ENCODE measurements at regions not wholly inside any gene's neighbourhood (a gene's known extent, or its start where the extent isn't known, plus 50 kb on each side); places are given as distances from the start of the nearest gene placed in this dataset.

- DNase-seq, result no peak
These were observed 800.9 kb downstream of the BRD1 start for GRCh38 chr22:49026494-49027367.

- DNase-seq, result no peak
These were observed 801.7 kb downstream of the BRD1 start for GRCh38 chr22:49025791-49026493.

DNA sequence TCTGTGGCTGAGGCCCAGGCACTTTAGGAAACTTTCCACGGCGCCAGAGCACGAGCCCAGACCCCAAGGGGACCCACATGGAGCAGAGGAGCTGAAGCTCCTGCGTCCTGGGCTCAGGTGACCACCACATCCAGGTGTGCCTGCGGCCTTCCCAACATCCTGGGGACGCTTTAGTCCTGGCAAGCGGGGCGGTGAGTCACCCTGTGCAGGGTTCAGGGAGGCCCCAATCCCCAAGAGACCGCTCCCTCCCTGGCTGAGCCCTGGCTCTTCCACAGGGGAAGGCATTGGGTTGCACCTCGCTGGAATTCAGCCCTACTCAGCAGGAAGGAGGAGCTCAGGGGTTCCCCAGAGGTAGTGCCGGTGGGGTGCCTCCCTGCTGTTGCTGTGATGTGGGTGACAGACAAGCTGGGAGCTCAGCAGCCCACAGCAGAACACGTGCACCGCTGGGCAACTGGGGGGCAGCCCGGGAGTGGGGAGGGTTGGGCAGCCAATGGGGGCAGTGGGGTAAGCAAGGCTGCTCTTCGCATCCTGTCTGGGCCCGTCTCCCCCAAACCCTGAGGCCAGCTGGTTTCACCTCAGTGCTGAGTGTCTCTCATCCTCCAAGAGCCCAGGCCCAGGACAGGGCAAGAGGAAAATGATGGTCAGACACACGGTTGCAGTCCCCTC is 802.8 kb downstream of the BRD1 start:
- no peak for DNase-seq

DNA sequence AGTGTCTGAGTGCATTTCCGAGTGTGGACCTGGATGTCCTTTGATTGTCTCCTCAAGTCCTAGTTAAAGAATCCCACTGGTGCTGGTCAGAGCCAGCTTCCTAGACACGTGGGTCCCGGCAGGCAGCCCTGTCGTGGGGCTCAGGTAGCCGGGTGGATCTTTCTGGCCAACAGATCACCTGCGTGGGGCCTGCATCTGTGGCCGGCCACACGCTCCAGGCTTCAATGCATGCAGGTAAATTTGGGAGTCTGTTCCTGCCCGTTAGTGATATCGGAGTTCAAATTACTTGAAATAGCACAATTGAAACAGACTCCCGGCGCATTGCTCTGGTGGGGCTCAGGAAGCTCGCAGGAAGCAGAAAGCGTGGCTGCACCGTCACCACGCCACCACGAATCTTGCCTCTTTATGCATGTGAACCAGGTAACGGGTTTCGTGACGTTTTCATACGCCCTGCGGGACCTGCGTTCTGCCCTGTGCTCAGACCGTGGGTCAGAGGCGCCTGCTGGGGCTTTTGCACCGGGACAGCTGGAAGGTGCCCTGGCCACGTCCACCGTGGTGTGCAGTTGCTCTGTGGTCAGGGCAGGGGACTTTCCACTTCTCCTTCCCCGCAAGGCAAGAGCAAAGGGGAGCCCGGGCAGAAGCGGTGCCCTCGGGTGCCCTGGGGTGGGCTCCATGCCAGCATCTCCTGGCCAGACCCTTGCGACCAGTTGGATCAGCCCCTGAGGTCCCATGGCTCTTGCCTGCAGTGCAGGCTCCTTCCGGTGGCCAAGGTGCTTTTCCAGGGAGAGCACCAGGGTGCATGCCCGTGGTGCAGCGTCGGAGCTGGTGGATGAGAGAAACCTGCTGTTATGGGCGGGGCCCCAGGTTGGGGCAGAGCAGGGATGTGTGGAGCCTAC is 803.5 kb downstream of the BRD1 start:
- no peak for DNase-seq

- DNase-seq, result no peak
These were observed 804.4 kb downstream of the BRD1 start for GRCh38 chr22:49023161-49023878.

GRCh38 chr22:49022816-49023160 is 804.9 kb downstream of the BRD1 start:
- no peak for DNase-seq

- no peak for DNase-seq
These were observed 805.5 kb downstream of the BRD1 start for GRCh38 chr22:49021926-49022815.

DNA sequence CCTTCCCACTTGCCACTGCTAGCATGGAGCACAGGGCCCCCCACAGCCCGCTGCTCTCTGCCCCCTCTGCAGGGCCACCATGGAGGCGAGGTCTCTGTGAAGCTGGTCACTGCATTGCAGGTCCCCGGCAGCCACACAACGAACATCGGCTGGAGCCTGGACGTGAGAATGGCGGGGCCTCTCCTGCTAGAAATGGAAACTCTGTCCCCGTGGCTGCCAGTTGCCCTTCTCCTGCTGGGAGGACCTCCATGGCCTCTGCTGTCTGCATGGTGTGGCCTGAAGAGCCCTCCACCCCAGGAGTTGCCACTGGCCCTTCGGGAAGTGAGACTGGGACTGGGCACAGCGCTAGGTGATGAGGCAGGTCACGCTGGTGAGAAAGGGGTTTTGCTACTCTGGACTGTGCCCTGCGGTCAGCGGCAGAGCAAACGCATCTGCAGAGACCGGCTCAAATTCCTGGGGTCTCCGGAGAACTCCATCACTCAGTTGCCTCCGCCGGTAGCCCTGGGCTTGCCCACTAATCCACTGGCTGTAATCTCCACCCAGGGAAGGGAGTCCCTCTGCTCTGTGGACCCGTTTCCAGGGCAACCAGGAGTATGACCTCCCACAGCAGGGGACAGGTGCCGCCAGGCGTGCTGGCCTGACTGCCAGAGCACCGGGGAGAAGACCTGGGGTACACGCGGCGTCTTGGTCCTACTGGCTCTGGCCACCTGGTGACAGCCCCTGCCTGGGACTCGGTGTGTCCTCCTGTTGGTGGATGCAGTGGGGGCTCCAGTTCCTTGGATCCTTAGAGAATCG is 806.3 kb downstream of the BRD1 start:
- no peak for DNase-seq

DNA sequence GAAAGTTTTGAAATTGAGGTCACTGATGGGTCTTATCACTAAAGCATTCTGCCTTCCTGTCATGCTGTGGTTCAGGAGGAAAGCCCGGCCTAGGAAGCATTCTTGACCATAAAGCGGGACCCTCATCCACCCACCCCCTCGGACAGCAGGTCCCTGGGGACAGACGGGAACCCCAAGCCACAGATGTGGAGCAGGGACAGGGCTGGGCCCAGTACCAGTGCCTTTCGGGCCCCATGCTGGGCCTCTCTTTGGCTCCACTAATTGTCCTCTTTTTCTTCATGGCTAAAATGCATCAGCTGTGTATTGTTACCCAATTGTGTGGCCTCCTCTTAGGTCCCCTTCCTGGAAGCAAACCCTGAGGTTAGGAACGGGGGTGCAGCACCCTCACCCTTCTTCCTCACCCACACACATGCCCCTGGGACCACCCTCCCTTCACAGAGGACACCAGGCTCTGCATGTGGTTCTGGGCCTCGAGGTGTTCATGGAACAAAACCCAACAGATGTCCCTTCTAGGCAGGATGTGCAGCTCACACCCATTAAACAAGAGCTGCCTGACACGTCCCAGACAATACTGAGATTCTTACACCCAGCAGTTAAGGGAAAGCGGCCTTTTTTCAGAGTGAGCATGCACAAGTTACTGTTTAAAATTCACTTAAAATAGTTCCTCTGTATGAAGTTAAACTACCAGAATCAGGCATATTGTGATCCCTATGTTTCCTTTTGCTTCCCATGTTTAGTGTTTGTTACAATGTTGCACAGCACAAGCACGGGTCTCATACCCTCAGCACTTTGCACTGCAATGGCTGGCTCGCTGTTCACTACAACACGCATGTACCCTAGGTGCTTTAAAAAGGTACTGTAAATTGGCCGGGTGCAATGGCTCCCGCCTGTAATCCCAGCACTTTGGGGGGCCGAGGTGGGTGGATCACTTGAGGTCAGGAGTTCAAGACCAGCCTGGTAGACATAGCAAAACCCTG is 807.6 kb downstream of the BRD1 start:
- DNase-seq, result no peak

- no peak for DNase-seq
These were observed 809.1 kb downstream of the BRD1 start for GRCh38 chr22:49018601-49019000.

DNA sequence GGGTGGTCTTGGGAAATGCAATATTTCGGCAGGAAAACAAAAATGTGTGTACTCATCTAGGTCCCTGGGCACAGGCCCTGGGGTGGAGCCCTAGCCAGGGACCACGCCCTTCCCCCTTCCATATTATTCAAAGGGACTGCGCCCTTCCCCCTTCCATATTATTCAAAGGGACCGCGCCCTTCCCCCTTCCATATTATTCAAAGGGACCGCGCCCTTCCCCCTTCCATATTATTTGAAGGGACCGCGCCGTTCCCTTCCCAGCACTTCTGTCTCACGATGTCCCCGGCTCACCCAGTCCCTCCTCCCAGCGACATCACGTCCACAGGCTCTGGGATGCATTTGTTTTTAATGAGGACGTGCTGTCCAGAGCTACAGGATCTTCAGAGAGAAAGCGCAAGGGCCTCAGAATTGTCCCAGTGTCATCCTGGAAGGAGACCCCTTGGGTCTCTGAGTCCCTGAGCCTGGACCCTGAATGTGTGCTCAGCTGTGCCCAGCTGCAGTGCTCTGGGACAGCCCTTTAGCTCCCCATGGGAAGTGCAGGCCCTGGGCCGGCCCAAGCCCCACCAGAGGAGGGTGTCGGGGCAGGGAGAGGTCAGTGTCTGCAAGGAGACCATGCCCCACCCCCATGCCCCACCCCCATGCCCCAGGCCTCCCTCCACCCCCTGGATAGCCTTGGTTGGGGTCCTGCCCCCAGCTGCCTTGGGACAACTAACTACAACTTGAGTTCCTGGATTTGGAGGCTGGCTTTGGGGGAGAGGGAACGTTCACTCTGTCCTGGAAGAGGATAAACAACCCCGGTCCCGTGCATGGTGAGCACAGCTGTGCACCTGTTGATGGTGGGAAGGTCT is 810.0 kb downstream of the BRD1 start:
- no peak for DNase-seq

- no peak for DNase-seq
These were observed 810.7 kb downstream of the BRD1 start for GRCh38 chr22:49016909-49017481.

DNA sequence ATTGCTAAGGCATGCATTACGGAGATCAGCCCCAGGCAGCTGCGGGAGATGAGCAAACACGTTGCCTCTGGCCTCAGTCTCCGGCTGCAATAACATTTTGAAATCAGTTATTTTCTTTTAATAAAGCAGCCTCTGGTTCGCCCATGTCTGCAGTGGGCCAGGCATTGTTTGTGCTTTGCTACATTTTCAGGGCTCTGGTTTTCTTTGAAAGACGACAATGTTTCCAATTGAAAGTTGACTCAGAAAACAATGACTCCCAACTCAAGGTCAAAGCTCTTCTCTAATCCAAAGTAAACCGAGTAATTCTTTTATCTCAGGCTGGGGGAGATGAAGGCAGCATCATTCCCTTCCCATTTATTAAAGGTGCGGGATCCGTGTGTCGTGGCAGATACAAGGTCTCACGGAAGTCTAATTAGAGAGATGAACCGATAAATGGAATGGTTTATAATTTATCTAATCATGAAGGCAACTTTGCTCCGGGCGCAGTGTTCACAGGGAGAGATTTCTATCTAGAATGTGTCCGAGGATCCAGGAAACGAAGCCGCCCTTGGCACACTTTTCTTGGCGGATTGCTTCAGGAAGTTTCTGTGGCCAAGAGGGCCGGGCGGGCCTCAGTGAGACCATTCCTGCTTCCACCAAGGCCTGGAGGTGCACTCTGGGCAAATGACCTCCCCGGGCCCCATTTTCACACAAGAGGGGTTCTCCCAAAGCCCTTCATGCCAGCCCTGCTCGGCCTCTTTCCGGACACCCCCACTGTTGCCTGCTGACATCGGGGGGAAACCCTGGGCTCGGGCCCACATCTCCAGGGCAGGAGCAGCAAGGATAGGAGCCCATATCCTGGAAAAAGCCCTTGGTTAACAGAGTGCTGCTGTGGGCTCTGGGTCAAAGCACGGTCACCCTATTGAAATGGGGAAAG is 811.4 kb downstream of the BRD1 start:
- no peak for DNase-seq

- DNase-seq, result no peak
These were observed 812.2 kb downstream of the BRD1 start for GRCh38 chr22:49015459-49015858.

GRCh38 chr22:49014227-49015201 is 813.2 kb downstream of the BRD1 start:
- no peak for DNase-seq
